Uterus (tissue), 2 donors: ENCODE measurements at regions not wholly inside any gene's neighbourhood (a gene's known extent, or its start where the extent isn't known, plus 50 kb on each side); places are given as distances from the start of the nearest gene placed in this dataset.

Experiments
- POLR2A ChIP-seq, 2 donors: fragments of 450-650 bp; IDR thresholded peaks; one replicate each; pipeline ENCODE4 v1.6.1; 2016; ENCODE audit warnings: antibody characterized with exemption in 2 of 2, mild to moderate bottlenecking in 1 of 2, moderate library complexity in 1 of 2
- TF ChIP-seq, protein P1 (sequence below), 4 experiments: fragments of 200-600 bp in 2 of 4; fragments of 450-650 bp in 2 of 4; sonication (generic) in 2 of 4; IDR thresholded peaks; one replicate each; pipeline ENCODE4 v1.5.1; 2016 to 2019; ENCODE audit warnings: antibody characterized with exemption in 4 of 4, mild to moderate bottlenecking in 2 of 4, moderate library complexity in 1 of 4

DNA sequence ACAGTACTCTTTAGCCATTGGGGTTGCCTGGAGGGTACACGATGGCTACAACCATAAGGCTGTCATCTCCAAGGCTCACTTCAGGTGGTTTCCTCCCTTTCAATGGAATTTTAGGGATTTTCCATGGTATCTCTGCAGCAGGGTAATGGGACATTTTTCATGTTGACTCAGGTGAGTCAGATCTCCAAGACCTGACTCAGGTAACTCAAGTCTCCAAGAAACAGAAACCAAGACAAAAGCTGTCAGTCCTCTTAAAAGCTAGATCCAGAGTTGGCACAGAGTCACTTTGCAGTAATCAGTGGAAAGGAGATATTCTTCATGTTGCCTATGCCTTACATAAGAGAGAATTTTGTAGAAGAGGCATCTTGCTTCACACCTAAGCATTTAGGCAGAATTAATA is 375.8 kb upstream of the ARPP21 start:
- no peak for TF ChIP-seq POLR2A (IDR thresholded peaks at IDR 0.05)
- TF ChIP-seq, protein P1, sequence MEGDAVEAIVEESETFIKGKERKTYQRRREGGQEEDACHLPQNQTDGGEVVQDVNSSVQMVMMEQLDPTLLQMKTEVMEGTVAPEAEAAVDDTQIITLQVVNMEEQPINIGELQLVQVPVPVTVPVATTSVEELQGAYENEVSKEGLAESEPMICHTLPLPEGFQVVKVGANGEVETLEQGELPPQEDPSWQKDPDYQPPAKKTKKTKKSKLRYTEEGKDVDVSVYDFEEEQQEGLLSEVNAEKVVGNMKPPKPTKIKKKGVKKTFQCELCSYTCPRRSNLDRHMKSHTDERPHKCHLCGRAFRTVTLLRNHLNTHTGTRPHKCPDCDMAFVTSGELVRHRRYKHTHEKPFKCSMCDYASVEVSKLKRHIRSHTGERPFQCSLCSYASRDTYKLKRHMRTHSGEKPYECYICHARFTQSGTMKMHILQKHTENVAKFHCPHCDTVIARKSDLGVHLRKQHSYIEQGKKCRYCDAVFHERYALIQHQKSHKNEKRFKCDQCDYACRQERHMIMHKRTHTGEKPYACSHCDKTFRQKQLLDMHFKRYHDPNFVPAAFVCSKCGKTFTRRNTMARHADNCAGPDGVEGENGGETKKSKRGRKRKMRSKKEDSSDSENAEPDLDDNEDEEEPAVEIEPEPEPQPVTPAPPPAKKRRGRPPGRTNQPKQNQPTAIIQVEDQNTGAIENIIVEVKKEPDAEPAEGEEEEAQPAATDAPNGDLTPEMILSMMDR (IDR thresholded peaks at IDR 0.05) = no peak
